IPS-NIHi11 (cell line): ENCODE measurements at regions not wholly inside any gene's neighbourhood (a gene's known extent, or its start where the extent isn't known, plus 50 kb on each side); places are given as distances from the start of the nearest gene placed in this dataset.

Experiments used
- DNase-seq: peaks from one replicate; pipeline ENCODE4 v3.0.0; 2012; ENCODE audit warnings: mixed read lengths, low spot score

- no peak for DNase-seq
Measured at GRCh38 chr6:147078106-147078505, 126.1 kb upstream of the STXBP5 start.

- DNase-seq = no peak
Measured at GRCh38 chr6:147078602-147079001, 125.6 kb upstream of the STXBP5 start.

- DNase-seq = no peak
Measured at GRCh38 chr6:147080225-147080624, 124.0 kb upstream of the STXBP5 start.

GRCh38 chr6:147081076-147081609 lies 123.1 kb upstream of the STXBP5 start:
- DNase-seq = no peak

GRCh38 chr6:147087641-147088040 lies 116.6 kb upstream of the STXBP5 start:
- DNase-seq = no peak

- no peak for DNase-seq
Measured at GRCh38 chr6:147088861-147089260, 115.4 kb upstream of the STXBP5 start.

- no peak for DNase-seq
Measured at GRCh38 chr6:147095316-147095715, 108.9 kb upstream of the STXBP5 start.

GRCh38 chr6:147099974-147100373 lies 104.2 kb upstream of the STXBP5 start:
- DNase-seq = no peak

GRCh38 chr6:147103007-147103406 lies 101.2 kb upstream of the STXBP5 start:
- no peak for DNase-seq

GRCh38 chr6:147103694-147104093 lies 100.5 kb upstream of the STXBP5 start:
- DNase-seq = no peak

GRCh38 chr6:147105786-147106185 lies 98.4 kb upstream of the STXBP5 start:
- DNase-seq = no peak

- no peak for DNase-seq
Measured at GRCh38 chr6:147106759-147107401, 97.3 kb upstream of the STXBP5 start.

- DNase-seq = no peak
Measured at GRCh38 chr6:147108259-147108910, 95.8 kb upstream of the STXBP5 start.

GRCh38 chr6:147109707-147110106 lies 94.5 kb upstream of the STXBP5 start:
- no peak for DNase-seq

- no peak for DNase-seq
Measured at GRCh38 chr6:147116056-147116455, 88.2 kb upstream of the STXBP5 start.

GRCh38 chr6:147117011-147117410 lies 87.2 kb upstream of the STXBP5 start:
- no peak for DNase-seq

- DNase-seq = no peak
Measured at GRCh38 chr6:147117580-147117979, 86.6 kb upstream of the STXBP5 start.

GRCh38 chr6:147119310-147119709 lies 84.9 kb upstream of the STXBP5 start:
- DNase-seq = no peak

- DNase-seq = no peak
Measured at GRCh38 chr6:147122823-147123222, 81.4 kb upstream of the STXBP5 start.

GRCh38 chr6:147126618-147127022 lies 77.6 kb upstream of the STXBP5 start:
- DNase-seq = no peak

GRCh38 chr6:147127587-147127986 lies 76.6 kb upstream of the STXBP5 start:
- no peak for DNase-seq

- DNase-seq = no peak
Measured at GRCh38 chr6:147128056-147128455, 76.2 kb upstream of the STXBP5 start.

GRCh38 chr6:147131532-147132128 lies 72.6 kb upstream of the STXBP5 start:
- no peak for DNase-seq
